Keratinocyte (primary cell): ENCODE measurements at regions not wholly inside any gene's neighbourhood (a gene's known extent, or its start where the extent isn't known, plus 50 kb on each side); places are given as distances from the start of the nearest gene placed in this dataset.

Experiments used
- DNase-seq: peaks from one replicate; pipeline ENCODE4 v3.0.0-alpha.2; 2011; ENCODE audit warnings: low read depth, missing footprints, low spot score
- FAIRE-seq: peaks from 2 replicates; lab custom pipeline; 2011; peaks lifted over from hg19 to GRCh38; lab: Jason Lieb, UNC
- H2AFZ ChIP-seq: 2 replicates; pipeline ENCODE4 v1.6.0; 2012; ENCODE audit warnings: low read length, control low read depth, inconsistent platforms; ENCODE audit not compliant: control insufficient read depth
- H3K27ac ChIP-seq: 2 replicates; pipeline ENCODE4 v1.5.1; 2011; ENCODE audit warnings: low read length; ENCODE audit not compliant: control insufficient read depth, insufficient read depth
- H3K27me3 ChIP-seq: 3 replicates; pipeline ENCODE4 v1.6.0; 2011; ENCODE audit warnings: low read length; ENCODE audit not compliant: control insufficient read depth, insufficient read depth; ENCODE audit errors: extremely low read depth
- H3K36me3 ChIP-seq, 2 experiments: 2 replicates in 1 of 2; 3 replicates in 1 of 2; pipeline ENCODE4 v1.5.1; 2011; ENCODE audit warnings: low read length in 2 of 2, mild to moderate bottlenecking in 1 of 2; ENCODE audit not compliant: control insufficient read depth in 2 of 2, insufficient read depth in 2 of 2; ENCODE audit errors: extremely low read depth in 1 of 2
- H3K4me1 ChIP-seq: 3 replicates; pipeline ENCODE4 v1.5.1; 2011; ENCODE audit warnings: low read length; ENCODE audit not compliant: control insufficient read depth, insufficient read depth; ENCODE audit errors: extremely low read depth
- H3K4me2 ChIP-seq: 3 replicates; pipeline ENCODE4 v1.6.0; 2011; ENCODE audit warnings: low read depth, low read length; ENCODE audit not compliant: control insufficient read depth, insufficient read depth; ENCODE audit errors: extremely low read depth
- H3K4me3 ChIP-seq, 3 experiments: fragments of 200-600 bp in 1 of 3; sonication (generic) in 1 of 3; 2 replicates in 2 of 3; 3 replicates in 1 of 3; pipeline ENCODE4 v1.5.1; 2011 to 2016; ENCODE audit warnings: low read length in 3 of 3, mild to moderate bottlenecking in 3 of 3, control low read depth in 2 of 3, inconsistent platforms in 1 of 3, low read depth in 1 of 3, mixed read lengths in 1 of 3, mixed run types in 1 of 3, moderate library complexity in 1 of 3; ENCODE audit not compliant: control insufficient read depth in 2 of 3, insufficient read depth in 2 of 3; ENCODE audit errors: extremely low read depth in 1 of 3
- H3K79me2 ChIP-seq: 2 replicates; pipeline ENCODE4 v1.6.0; 2012; ENCODE audit warnings: low read length; ENCODE audit not compliant: control insufficient read depth, insufficient read depth
- H3K9ac ChIP-seq: 3 replicates; pipeline ENCODE4 v1.6.0; 2011; ENCODE audit warnings: low read length; ENCODE audit not compliant: control insufficient read depth, insufficient read depth; ENCODE audit errors: extremely low read depth
- H3K9me1 ChIP-seq: 3 replicates; pipeline ENCODE4 v1.6.0; 2011; ENCODE audit warnings: low read length; ENCODE audit not compliant: control insufficient read depth, insufficient read depth; ENCODE audit errors: extremely low read depth
- H3K9me3 ChIP-seq: 2 replicates; pipeline ENCODE4 v1.5.1; 2012; ENCODE audit warnings: low read depth, low read length; ENCODE audit not compliant: control insufficient read depth
- H4K20me1 ChIP-seq: 3 replicates; pipeline ENCODE4 v1.6.0; 2011; ENCODE audit warnings: low read length; ENCODE audit not compliant: control insufficient read depth, insufficient read depth; ENCODE audit errors: extremely low read depth
- CTCF ChIP-seq, 3 experiments: IDR thresholded peaks in 1 of 3; conservative IDR thresholded peaks in 1 of 3; optimal IDR thresholded peaks in 1 of 3; 2 replicates in 2 of 3; 3 replicates in 1 of 3; pipeline versions ENCODE3 to v1.5.1; 2011; ENCODE audit warnings: low read length in 3 of 3, mild to moderate bottlenecking in 3 of 3, moderate library complexity in 2 of 3, control low read depth in 1 of 3, inconsistent platforms in 1 of 3; ENCODE audit not compliant: insufficient read depth in 2 of 3; ENCODE audit errors: extremely low read depth in 1 of 3
- EZH2 ChIP-seq: IDR thresholded peaks from one replicate; pipeline ENCODE4 v1.6.1; 2012; ENCODE audit warnings: inconsistent platforms, mild to moderate bottlenecking, low read length, moderate library complexity
- dilution Hi-C: fragments of 300-500 bp; cut with MboI; formaldehyde crosslinking; loops from one replicate; pipeline ENCODE4 v1.7.0; 2020; ENCODE audit warnings: low sequenced_read_pairs; ENCODE audit not compliant: extremely low pct_ligation_motif_present

GRCh38 chr12:100688451-100688864 lies 106.1 kb upstream of the ANO4 start:
- no peak overlapping the region for H3K4me3 ChIP-seq
- no peaks in the 10 kb centered on the region for H3K9me1 ChIP-seq
- dilution Hi-C loops = no loop called here
- no peak for DNase-seq
- TF ChIP-seq EZH2 = no peak
- TF ChIP-seq CTCF (optimal IDR thresholded peaks at IDR 0.05 in 1 of 3, IDR thresholded peaks at IDR 0.05 in 1 of 3, conservative IDR thresholded peaks at IDR 0.05 in 1 of 3; ENCODE audit: extremely low read depth in 1 of 3, insufficient read depth in 2 of 3, low read length in 3 of 3) = no peak
- peaks cover 3% of the 10 kb centered on the region for H3K9me3 ChIP-seq
- no peak overlapping the region for H3K9ac ChIP-seq
- H3K36me3 ChIP-seq = no peaks in the 10 kb centered on the region
- no peaks in the 10 kb centered on the region for H3K27me3 ChIP-seq
- no peaks in the 10 kb centered on the region for H3K4me1 ChIP-seq
- no peaks in the 10 kb centered on the region for H4K20me1 ChIP-seq
- FAIRE-seq = no peak
- no peak overlapping the region for H2AFZ ChIP-seq
- H3K27ac ChIP-seq = no peak overlapping the region
- H3K79me2 ChIP-seq = no peaks in the 10 kb centered on the region
- H3K4me2 ChIP-seq = no peak overlapping the region

GRCh38 chr12:100692502-100692901 lies 102.1 kb upstream of the ANO4 start:
- Histone ChIP-seq H3K9ac (no peak overlapping the region), H4K20me1 (no peaks in the 10 kb centered on the region), H3K4me2 (no peak overlapping the region), H3K4me1 (no peaks in the 10 kb centered on the region), H2AFZ (no peak overlapping the region), H3K4me3 (no peak overlapping the region), H3K36me3 (no peaks in the 10 kb centered on the region), H3K79me2 (no peaks in the 10 kb centered on the region), H3K9me3 (no peaks in the 10 kb centered on the region), H3K27ac (no peak overlapping the region), H3K27me3 (no peaks in the 10 kb centered on the region), H3K9me1 (no peaks in the 10 kb centered on the region)
- dilution Hi-C loops = no loop called here
- TF ChIP-seq EZH2 (no peak), CTCF (optimal IDR thresholded peaks at IDR 0.05 in 1 of 3, IDR thresholded peaks at IDR 0.05 in 1 of 3, conservative IDR thresholded peaks at IDR 0.05 in 1 of 3; ENCODE audit: extremely low read depth in 1 of 3, insufficient read depth in 2 of 3, low read length in 3 of 3) (no peak)
- FAIRE-seq = no peak
- DNase-seq = no peak
